Lower leg skin (tissue), 3 donors: ENCODE measurements at regions not wholly inside any gene's neighbourhood (a gene's known extent, or its start where the extent isn't known, plus 50 kb on each side); places are given as distances from the start of the nearest gene placed in this dataset.

Experiments used
- CTCF ChIP-seq, 3 donors: fragments of 450-650 bp; IDR thresholded peaks; one replicate each; pipeline ENCODE4 v1.5.1; 2016; ENCODE audit warnings: antibody characterized with exemption in 3 of 3, mild to moderate bottlenecking in 3 of 3, moderate library complexity in 2 of 3
- POLR2A ChIP-seq, 2 donors: fragments of 450-650 bp; IDR thresholded peaks; one replicate each; pipeline ENCODE4 v1.6.1; 2016 to 2017; ENCODE audit warnings: antibody characterized with exemption in 2 of 2, mild to moderate bottlenecking in 1 of 2, moderate library complexity in 1 of 2

- no peak for TF ChIP-seq CTCF (IDR thresholded peaks at IDR 0.05)
- no peak for TF ChIP-seq POLR2A (IDR thresholded peaks at IDR 0.05)
Measured at GRCh38 chr18:1394426-1394825, 489.8 kb downstream of the ADCYAP1 start.
